ENCODE measurements at regions not wholly inside any gene's neighbourhood (a gene's known extent, or its start where the extent isn't known, plus 50 kb on each side); places are given as distances from the start of the nearest gene placed in this dataset.

- DNase-seq (ENCODE audit: low read depth, low spot score), result no peak
- in situ Hi-C loops (cut with HindIII; ENCODE audit: low pct_unique_long_range_greater_than_20kb, low sequenced_read_pairs), result no loop called here
- POLR2A ChIA-PET, result interaction anchor here (0.6 kb wide), 1 partner anchor 168 kb away, joined by 3 read pairs; no protein-coding TSS in a partner anchor
- Histone ChIP-seq H3K36me3 (ENCODE audit: control insufficient read depth, insufficient read depth, low read length) (no peaks in the 10 kb centered on the region), H3K27me3 (ENCODE audit: control insufficient read depth, insufficient read depth, low read length) (no peaks in the 10 kb centered on the region; the same call in 1 of the 2 replicates), H3K4me3 (ENCODE audit: low read depth in 2 of 2, low read length in 2 of 2) (no peak overlapping the region), H3K27ac (ENCODE audit: low read length) (no peak overlapping the region), H3K4me1 (ENCODE audit: control insufficient read depth, insufficient read depth, low read length) (no peaks in the 10 kb centered on the region), H3K9me3 (ENCODE audit: control insufficient read depth, insufficient read depth, low read depth, low read length) (no peaks in the 10 kb centered on the region)
- TF ChIP-seq REST (IDR thresholded peaks at IDR 0.05; ENCODE audit: insufficient read depth in 1 of 2, low read depth in 2 of 2, low read length in 1 of 2) (no peak), SIN3A (IDR thresholded peaks at IDR 0.05; ENCODE audit: borderline replicate concordance, insufficient read depth, low read depth, low read length) (no peak), CTCF (IDR thresholded peaks at IDR 0.05) (no peak), TCF7L2 (IDR thresholded peaks at IDR 0.05; ENCODE audit: low read depth, low read length) (no peak), POLR2AphosphoS5 (IDR thresholded peaks at IDR 0.05; ENCODE audit: low read depth, low read length) (no peak)
- intact Hi-C loops (cut with micrococcal nuclease; ENCODE audit: unreplicated experiment), result no loop called here
- ATAC-seq, result no peak
- no TSS peak for BruUV-seq (replicated peaks)
- CTCF ChIA-PET, result interaction anchor here (0.6 kb wide), 1 partner anchor 22 kb away, joined by 3 read pairs; no protein-coding TSS in a partner anchor
Measured at GRCh38 chr9:135300346-135301141, 179.0 kb upstream of the PPP1R26 start.

GRCh38 chr9:135301271-135302263 is 178.0 kb upstream of the PPP1R26 start:
- intact Hi-C loops (cut with micrococcal nuclease; ENCODE audit: unreplicated experiment) (no loop called here), in situ Hi-C loops (cut with HindIII; ENCODE audit: low pct_unique_long_range_greater_than_20kb, low sequenced_read_pairs) (no loop called here)
- Histone ChIP-seq H3K27me3 (ENCODE audit: control insufficient read depth, insufficient read depth, low read length) (no peaks in the 10 kb centered on the region; the same call in 1 of the 2 replicates), H3K27ac (ENCODE audit: low read length) (no peak overlapping the region), H3K4me3 (ENCODE audit: low read depth in 2 of 2, low read length in 2 of 2) (no peak overlapping the region), H3K36me3 (ENCODE audit: control insufficient read depth, insufficient read depth, low read length) (no peaks in the 10 kb centered on the region), H3K9me3 (ENCODE audit: control insufficient read depth, insufficient read depth, low read depth, low read length) (no peaks in the 10 kb centered on the region), H3K4me1 (ENCODE audit: control insufficient read depth, insufficient read depth, low read length) (no peaks in the 10 kb centered on the region)
- ATAC-seq, result no peak
- TF ChIP-seq REST (IDR thresholded peaks at IDR 0.05; ENCODE audit: insufficient read depth in 1 of 2, low read depth in 2 of 2, low read length in 1 of 2) (no peak), CTCF (IDR thresholded peaks at IDR 0.05) (no peak), SIN3A (IDR thresholded peaks at IDR 0.05; ENCODE audit: borderline replicate concordance, insufficient read depth, low read depth, low read length) (no peak)
- ChIA-PET CTCF (interaction anchor here (0.6 kb wide), 1 partner anchor 23 kb away, joined by 3 read pairs; no protein-coding TSS in a partner anchor), POLR2A (interaction anchor here (0.6 kb wide), 1 partner anchor 169 kb away, joined by 3 read pairs; no protein-coding TSS in a partner anchor)
- no TSS peak for BruUV-seq (replicated peaks)
- no peak for DNase-seq (ENCODE audit: low read depth, low spot score)
